ENCODE measurements at regions not wholly inside any gene's neighbourhood (a gene's known extent, or its start where the extent isn't known, plus 50 kb on each side); places are given as distances from the start of the nearest gene placed in this dataset.

DNA sequence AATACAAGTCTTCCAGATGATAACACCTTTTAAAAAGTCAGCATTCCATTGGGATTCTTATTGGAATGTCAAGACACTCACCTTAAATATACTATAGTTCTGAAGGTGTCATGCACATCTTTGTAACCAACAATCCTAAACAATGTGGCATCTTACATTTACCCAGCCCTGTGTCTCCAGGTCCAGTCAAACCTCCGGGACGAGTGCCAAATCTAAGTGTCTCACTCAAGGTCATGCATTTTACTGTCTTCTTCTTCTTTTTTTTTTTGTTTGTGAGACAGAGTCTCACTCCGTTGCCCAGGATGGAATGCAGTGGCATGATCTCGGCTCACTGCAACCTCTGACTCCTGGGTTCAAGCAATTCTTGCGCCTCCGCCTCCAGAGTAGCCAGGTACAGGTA, 206.9 kb upstream of the FAM98A start:
- TF ChIP-seq, protein P1, sequence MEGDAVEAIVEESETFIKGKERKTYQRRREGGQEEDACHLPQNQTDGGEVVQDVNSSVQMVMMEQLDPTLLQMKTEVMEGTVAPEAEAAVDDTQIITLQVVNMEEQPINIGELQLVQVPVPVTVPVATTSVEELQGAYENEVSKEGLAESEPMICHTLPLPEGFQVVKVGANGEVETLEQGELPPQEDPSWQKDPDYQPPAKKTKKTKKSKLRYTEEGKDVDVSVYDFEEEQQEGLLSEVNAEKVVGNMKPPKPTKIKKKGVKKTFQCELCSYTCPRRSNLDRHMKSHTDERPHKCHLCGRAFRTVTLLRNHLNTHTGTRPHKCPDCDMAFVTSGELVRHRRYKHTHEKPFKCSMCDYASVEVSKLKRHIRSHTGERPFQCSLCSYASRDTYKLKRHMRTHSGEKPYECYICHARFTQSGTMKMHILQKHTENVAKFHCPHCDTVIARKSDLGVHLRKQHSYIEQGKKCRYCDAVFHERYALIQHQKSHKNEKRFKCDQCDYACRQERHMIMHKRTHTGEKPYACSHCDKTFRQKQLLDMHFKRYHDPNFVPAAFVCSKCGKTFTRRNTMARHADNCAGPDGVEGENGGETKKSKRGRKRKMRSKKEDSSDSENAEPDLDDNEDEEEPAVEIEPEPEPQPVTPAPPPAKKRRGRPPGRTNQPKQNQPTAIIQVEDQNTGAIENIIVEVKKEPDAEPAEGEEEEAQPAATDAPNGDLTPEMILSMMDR (IDR thresholded peaks at IDR 0.05) = no peak
- no peak for TF ChIP-seq POLR2A (IDR thresholded peaks at IDR 0.05)
